Liver (tissue), 3 donors: ENCODE measurements at regions not wholly inside any gene's neighbourhood (a gene's known extent, or its start where the extent isn't known, plus 50 kb on each side); places are given as distances from the start of the nearest gene placed in this dataset.

Source experiments
- EGR1 ChIP-seq, 2 donors: IDR thresholded peaks; 2 replicates each; pipeline ENCODE4 v1.6.1; 2016 to 2018; ENCODE audit warnings: antibody characterized with exemption in 2 of 2, low read depth in 2 of 2
- FOXA1 ChIP-seq: IDR thresholded peaks from 2 replicates; pipeline ENCODE4 v1.6.1; 2016; ENCODE audit warnings: antibody characterized with exemption
- FOXA2 ChIP-seq: IDR thresholded peaks from 2 replicates; pipeline ENCODE4 v1.6.1; 2016; ENCODE audit warnings: antibody characterized with exemption
- NR2F2 ChIP-seq: IDR thresholded peaks from 2 replicates; pipeline ENCODE4 v1.6.1; 2016; ENCODE audit warnings: antibody characterized with exemption
- RAD21 ChIP-seq, 2 donors: IDR thresholded peaks; 2 replicates each; pipeline ENCODE4 v1.6.1; 2016; ENCODE audit warnings: antibody characterized with exemption in 2 of 2, mild to moderate bottlenecking in 2 of 2
- REST ChIP-seq: IDR thresholded peaks from 2 replicates; pipeline ENCODE4 v1.6.1; 2016; ENCODE audit warnings: antibody characterized with exemption, mild to moderate bottlenecking
- RXRA ChIP-seq, 2 donors: IDR thresholded peaks; 2 replicates each; pipeline ENCODE4 v1.6.1; 2017 to 2018; ENCODE audit warnings: antibody characterized with exemption in 2 of 2, mild to moderate bottlenecking in 1 of 2
- SP1 ChIP-seq: IDR thresholded peaks from 2 replicates; pipeline ENCODE4 v1.6.1; 2018; ENCODE audit warnings: antibody characterized with exemption, mild to moderate bottlenecking
- TAF1 ChIP-seq: conservative IDR thresholded peaks from 2 replicates; pipeline ENCODE4 v1.6.1; 2016; ENCODE audit warnings: antibody characterized with exemption, mild to moderate bottlenecking
- YY1 ChIP-seq: IDR thresholded peaks from 2 replicates; pipeline ENCODE4 v1.6.1; 2016; ENCODE audit warnings: antibody characterized with exemption, mild to moderate bottlenecking
- ZBTB33 ChIP-seq: IDR thresholded peaks from 2 replicates; pipeline ENCODE4 v1.6.1; 2016; ENCODE audit warnings: antibody characterized with exemption
- TF ChIP-seq, protein P1 (sequence below): fragments of 150-350 bp; IDR thresholded peaks from 2 replicates; pipeline ENCODE4 v1.5.1; 2017; ENCODE audit warnings: improper control_type of control experiment, low read depth, low read length; ENCODE audit not compliant: missing input control
- TF ChIP-seq, protein P2 (sequence below): IDR thresholded peaks from 2 replicates; pipeline ENCODE4 v1.6.1; 2016; ENCODE audit warnings: antibody characterized with exemption
- donor health status: healthy.
- donor health status: healthy.

GRCh38 chr2:120612931-120613330 is 122.7 kb upstream of the GLI2 start:
- TF ChIP-seq REST (no peak), SP1 (no peak), FOXA2 (no peak), RXRA (IDR thresholded peaks at IDR 0.05) (no peak), YY1 (no peak), RAD21 (IDR thresholded peaks at IDR 0.05) (no peak), TAF1 (no peak), NR2F2 (no peak), ZBTB33 (no peak), FOXA1 (no peak), EGR1 (IDR thresholded peaks at IDR 0.05; ENCODE audit: low read depth in 2 of 2) (no peak)
- TF ChIP-seq, protein P1, sequence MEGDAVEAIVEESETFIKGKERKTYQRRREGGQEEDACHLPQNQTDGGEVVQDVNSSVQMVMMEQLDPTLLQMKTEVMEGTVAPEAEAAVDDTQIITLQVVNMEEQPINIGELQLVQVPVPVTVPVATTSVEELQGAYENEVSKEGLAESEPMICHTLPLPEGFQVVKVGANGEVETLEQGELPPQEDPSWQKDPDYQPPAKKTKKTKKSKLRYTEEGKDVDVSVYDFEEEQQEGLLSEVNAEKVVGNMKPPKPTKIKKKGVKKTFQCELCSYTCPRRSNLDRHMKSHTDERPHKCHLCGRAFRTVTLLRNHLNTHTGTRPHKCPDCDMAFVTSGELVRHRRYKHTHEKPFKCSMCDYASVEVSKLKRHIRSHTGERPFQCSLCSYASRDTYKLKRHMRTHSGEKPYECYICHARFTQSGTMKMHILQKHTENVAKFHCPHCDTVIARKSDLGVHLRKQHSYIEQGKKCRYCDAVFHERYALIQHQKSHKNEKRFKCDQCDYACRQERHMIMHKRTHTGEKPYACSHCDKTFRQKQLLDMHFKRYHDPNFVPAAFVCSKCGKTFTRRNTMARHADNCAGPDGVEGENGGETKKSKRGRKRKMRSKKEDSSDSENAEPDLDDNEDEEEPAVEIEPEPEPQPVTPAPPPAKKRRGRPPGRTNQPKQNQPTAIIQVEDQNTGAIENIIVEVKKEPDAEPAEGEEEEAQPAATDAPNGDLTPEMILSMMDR: no peak
- TF ChIP-seq, protein P2, sequence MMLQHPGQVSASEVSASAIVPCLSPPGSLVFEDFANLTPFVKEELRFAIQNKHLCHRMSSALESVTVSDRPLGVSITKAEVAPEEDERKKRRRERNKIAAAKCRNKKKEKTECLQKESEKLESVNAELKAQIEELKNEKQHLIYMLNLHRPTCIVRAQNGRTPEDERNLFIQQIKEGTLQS: no peak
